ENCODE measurements at regions not wholly inside any gene's neighbourhood (a gene's known extent, or its start where the extent isn't known, plus 50 kb on each side); places are given as distances from the start of the nearest gene placed in this dataset.
"Not testable (repeated sequence)": the region's sequence is repeated elsewhere in the genome, so short reads cannot be mapped to it uniquely, and the experiment has no call there.

- FAIRE-seq = no peak
- no peak for DNase-seq (ENCODE audit: insufficient read length, low spot score)
- no peak for TF ChIP-seq CTCF (IDR thresholded peaks at IDR 0.05; ENCODE audit: insufficient read depth, missing control alignments)
These were observed 120.5 kb upstream of the EGFL6 start for GRCh38 chrX:13448941-13449340.

- FAIRE-seq; DNase-seq (ENCODE audit: insufficient read length, low spot score): not testable (repeated sequence)
These were observed 121.8 kb upstream of the ATXN3L start for GRCh38 chrX:13441608-13442007.

- no peak for TF ChIP-seq CTCF (IDR thresholded peaks at IDR 0.05; ENCODE audit: insufficient read depth, missing control alignments)
- no peak for DNase-seq (ENCODE audit: insufficient read length, low spot score)
- peak; percentile 66 for FAIRE-seq
These were observed 120.3 kb upstream of the ATXN3L start for GRCh38 chrX:13440176-13440575.

GRCh38 chrX:13433298-13433605 is 113.4 kb upstream of the ATXN3L start:
- no peak for TF ChIP-seq CTCF (IDR thresholded peaks at IDR 0.05; ENCODE audit: insufficient read depth, missing control alignments)
- no peak for DNase-seq (ENCODE audit: insufficient read length, low spot score)
- no peak for FAIRE-seq

GRCh38 chrX:13432414-13433297 is 112.8 kb upstream of the ATXN3L start:
- DNase-seq (ENCODE audit: insufficient read length, low spot score) (no peak), FAIRE-seq (no peak)
- no peak for TF ChIP-seq CTCF (IDR thresholded peaks at IDR 0.05; ENCODE audit: insufficient read depth, missing control alignments)

- no peak for TF ChIP-seq CTCF (IDR thresholded peaks at IDR 0.05; ENCODE audit: insufficient read depth, missing control alignments)
- DNase-seq (ENCODE audit: insufficient read length, low spot score) (no peak), FAIRE-seq (no peak)
These were observed 110.4 kb upstream of the ATXN3L start for GRCh38 chrX:13430136-13430827.

- no peak for FAIRE-seq
These were observed 108.4 kb upstream of the ATXN3L start for GRCh38 chrX:13428053-13428786.

More at GRCh38 chrX:13428053-13428786, 108.4 kb upstream of the ATXN3L start:
- TF ChIP-seq CTCF (IDR thresholded peaks at IDR 0.05; ENCODE audit: insufficient read depth, missing control alignments) = no peak
- DNase-seq (ENCODE audit: insufficient read length, low spot score) = no peak

All from D721Med (cell line).